ENCODE measurements at regions not wholly inside any gene's neighbourhood (a gene's known extent, or its start where the extent isn't known, plus 50 kb on each side); places are given as distances from the start of the nearest gene placed in this dataset.

GRCh38 chr1:244963231-244963826 lies 99.0 kb upstream of the HNRNPU start:
- TF ChIP-seq CTCF (conservative IDR thresholded peaks at IDR 0.05 in 1 of 2, IDR thresholded peaks at IDR 0.05 in 1 of 2; ENCODE audit: extremely low read depth in 1 of 2, insufficient read depth in 1 of 2, low read depth in 1 of 2, low read length in 2 of 2) (no peak), EZH2 (IDR thresholded peaks at IDR 0.05; ENCODE audit: borderline replicate concordance, low read length) (no peak)

Measured in mammary epithelial cell (primary cell).